HepG2 (cell line): ENCODE measurements at regions not wholly inside any gene's neighbourhood (a gene's known extent, or its start where the extent isn't known, plus 50 kb on each side); places are given as distances from the start of the nearest gene placed in this dataset.

Experiments
- BHLHE40 ChIP-seq: IDR thresholded peaks from 2 replicates; pipeline ENCODE4 v1.6.1; 2011; ENCODE audit warnings: low read length, improper control_type of control experiment
- CTCF ChIP-seq: sonication (generic); formaldehyde crosslinking; IDR thresholded peaks from 2 replicates; pipeline ENCODE4 v1.5.0; 2020; ENCODE audit warnings: mild to moderate bottlenecking, missing genetic modification reagents, moderate library complexity
- DNMT1 ChIP-seq: sonication (generic); formaldehyde crosslinking; IDR thresholded peaks from 2 replicates; pipeline ENCODE4 v1.5.1; 2020; ENCODE audit warnings: mild to moderate bottlenecking, missing genetic modification reagents
- NPAS2 ChIP-seq: sonication (generic); formaldehyde crosslinking; IDR thresholded peaks from 2 replicates; pipeline ENCODE4 v1.8.0; 2022; ENCODE audit warnings: mild to moderate bottlenecking, missing genetic modification reagents, borderline replicate concordance
- TSC22D2 ChIP-seq: sonication (generic); formaldehyde crosslinking; IDR thresholded peaks from 2 replicates; pipeline ENCODE4 v1.5.1; 2020; ENCODE audit warnings: missing genetic modification reagents, mild to moderate bottlenecking, borderline replicate concordance
- U2AF2 ChIP-seq: fragments of 200-400 bp; formaldehyde crosslinking; IDR thresholded peaks from 2 replicates; pipeline ENCODE4 v1.6.1; 2017; ENCODE audit warnings: low read depth, mild to moderate bottlenecking, low read length
- ZNF549 ChIP-seq: sonication (generic); formaldehyde crosslinking; IDR thresholded peaks from 2 replicates; pipeline ENCODE4 v1.5.0; 2020; ENCODE audit warnings: missing genetic modification reagents
- ZNF766 ChIP-seq: sonication (generic); formaldehyde crosslinking; IDR thresholded peaks from 2 replicates; pipeline ENCODE4 v1.5.0; 2020; ENCODE audit warnings: missing genetic modification reagents, borderline replicate concordance
- TF ChIP-seq, protein P1 (sequence below): sonication (generic); formaldehyde crosslinking; IDR thresholded peaks from 2 replicates; pipeline ENCODE4 v1.4.0; 2020; ENCODE audit warnings: missing genetic modification reagents, borderline replicate concordance
- TF ChIP-seq, protein P2 (sequence below): IDR thresholded peaks from 2 replicates; pipeline ENCODE4 v1.6.1; 2016; ENCODE audit warnings: missing biosample characterization, missing genetic modification reagents, low read depth

DNA sequence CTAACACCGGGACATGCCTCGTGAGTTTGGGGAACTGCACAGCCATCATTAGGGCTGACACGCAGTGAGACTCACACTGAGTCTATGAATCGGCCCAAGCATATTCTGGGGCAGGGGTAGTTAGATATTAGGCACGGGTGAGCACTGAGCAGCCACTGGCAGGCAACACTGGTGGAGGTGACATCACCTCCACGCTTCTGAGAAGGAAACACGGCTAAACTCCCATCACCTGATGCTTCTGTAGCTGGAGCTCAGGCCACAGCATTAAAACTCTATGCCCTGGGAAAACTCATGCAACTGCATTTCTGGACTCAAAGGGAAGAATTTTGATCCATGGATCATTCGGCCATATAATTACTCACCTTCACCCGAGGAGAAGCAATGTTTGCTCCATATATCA lies 100.8 kb upstream of the OTUD4 start:
- TF ChIP-seq BHLHE40 (no peak), CTCF (CRISPR knock-in tag) (no peak), ZNF766 (no peak), TSC22D2 (CRISPR knock-in tag) (no peak), DNMT1 (CRISPR knock-in tag) (no peak), U2AF2 (no peak), ZNF549 (CRISPR knock-in tag) (no peak), NPAS2 (CRISPR knock-in tag) (no peak)
- TF ChIP-seq, protein P1, sequence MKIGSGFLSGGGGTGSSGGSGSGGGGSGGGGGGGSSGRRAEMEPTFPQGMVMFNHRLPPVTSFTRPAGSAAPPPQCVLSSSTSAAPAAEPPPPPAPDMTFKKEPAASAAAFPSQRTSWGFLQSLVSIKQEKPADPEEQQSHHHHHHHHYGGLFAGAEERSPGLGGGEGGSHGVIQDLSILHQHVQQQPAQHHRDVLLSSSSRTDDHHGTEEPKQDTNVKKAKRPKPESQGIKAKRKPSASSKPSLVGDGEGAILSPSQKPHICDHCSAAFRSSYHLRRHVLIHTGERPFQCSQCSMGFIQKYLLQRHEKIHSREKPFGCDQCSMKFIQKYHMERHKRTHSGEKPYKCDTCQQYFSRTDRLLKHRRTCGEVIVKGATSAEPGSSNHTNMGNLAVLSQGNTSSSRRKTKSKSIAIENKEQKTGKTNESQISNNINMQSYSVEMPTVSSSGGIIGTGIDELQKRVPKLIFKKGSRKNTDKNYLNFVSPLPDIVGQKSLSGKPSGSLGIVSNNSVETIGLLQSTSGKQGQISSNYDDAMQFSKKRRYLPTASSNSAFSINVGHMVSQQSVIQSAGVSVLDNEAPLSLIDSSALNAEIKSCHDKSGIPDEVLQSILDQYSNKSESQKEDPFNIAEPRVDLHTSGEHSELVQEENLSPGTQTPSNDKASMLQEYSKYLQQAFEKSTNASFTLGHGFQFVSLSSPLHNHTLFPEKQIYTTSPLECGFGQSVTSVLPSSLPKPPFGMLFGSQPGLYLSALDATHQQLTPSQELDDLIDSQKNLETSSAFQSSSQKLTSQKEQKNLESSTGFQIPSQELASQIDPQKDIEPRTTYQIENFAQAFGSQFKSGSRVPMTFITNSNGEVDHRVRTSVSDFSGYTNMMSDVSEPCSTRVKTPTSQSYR (CRISPR knock-in tag), result no peak
- TF ChIP-seq, protein P2, sequence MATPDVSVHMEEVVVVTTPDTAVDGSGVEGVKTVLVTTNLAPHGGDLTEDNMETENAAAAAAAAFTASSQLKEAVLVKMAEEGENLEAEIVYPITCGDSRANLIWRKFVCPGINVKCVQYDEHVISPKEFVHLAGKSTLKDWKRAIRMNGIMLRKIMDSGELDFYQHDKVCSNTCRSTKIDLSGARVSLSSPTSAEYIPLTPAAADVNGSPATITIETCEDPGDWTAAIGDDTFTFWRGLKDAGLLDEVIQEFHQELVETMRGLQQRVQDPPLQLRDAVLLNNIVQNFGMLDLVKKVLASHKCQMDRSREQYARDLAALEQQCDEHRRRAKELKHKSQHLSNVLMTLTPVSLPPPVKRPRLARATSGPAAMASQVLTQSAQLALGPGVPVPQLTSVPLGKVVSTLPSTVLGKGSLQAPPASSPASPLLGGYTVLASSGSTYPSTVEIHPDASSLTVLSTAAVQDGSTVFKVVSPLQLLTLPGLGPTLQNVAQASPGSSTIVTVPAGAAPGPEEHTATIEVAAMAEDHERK, result no peak
